ENCODE measurements at regions not wholly inside any gene's neighbourhood (a gene's known extent, or its start where the extent isn't known, plus 50 kb on each side); places are given as distances from the start of the nearest gene placed in this dataset.
A peak's percentile ranks its signal among the peaks of the same experiment; 100 is the strongest.
"Not testable (repeated sequence)": the region's sequence is repeated elsewhere in the genome, so short reads cannot be mapped to it uniquely, and the experiment has no call there.

DNA sequence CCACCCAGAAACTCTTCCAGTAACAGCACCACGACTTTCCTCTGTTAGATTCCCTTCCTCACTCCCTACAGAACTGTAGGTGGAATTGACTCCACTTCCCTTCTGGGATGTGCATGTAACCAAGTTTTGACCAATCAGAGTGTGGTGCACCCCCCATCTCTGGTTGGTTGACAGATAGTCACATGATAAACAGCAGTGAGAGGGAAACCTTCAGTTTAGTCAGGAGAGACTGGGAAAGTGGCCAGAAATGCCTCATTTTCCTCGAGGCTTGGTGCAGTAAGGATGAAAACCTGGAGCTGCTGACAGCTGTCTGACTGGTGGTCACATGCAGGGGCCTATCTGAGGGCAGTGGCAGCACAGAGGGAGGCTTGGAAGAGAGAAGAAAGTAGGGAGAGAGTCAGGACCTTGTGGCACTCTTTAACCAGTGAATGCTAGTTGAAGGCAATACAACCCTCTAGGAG is 67.3 kb upstream of the GRK3 start:
- 27 to 46% (median 33%) methylated on average over 2 of the region's 2 CpGs for WGBS, 3 donors
- H3K27me3 ChIP-seq (ENCODE audit: control insufficient read depth in 3 of 3, insufficient read depth in 3 of 3, low read length in 3 of 3) = peaks cover 0 to 10% (median 0%) of the 10 kb centered on the region in 3 donors
- H3K27ac ChIP-seq (ENCODE audit: low read depth in 1 of 3, low read length in 2 of 3) = no peak overlapping the region
- no peak overlapping the region for H3K4me3 ChIP-seq (ENCODE audit: low read depth in 1 of 3, low read length in 3 of 3)
- no peaks in the 10 kb centered on the region for H3K36me3 ChIP-seq (ENCODE audit: control insufficient read depth in 3 of 3, insufficient read depth in 2 of 3, low read depth in 1 of 3, low read length in 3 of 3)
- no peaks in the 10 kb centered on the region for H3K9me3 ChIP-seq (ENCODE audit: control insufficient read depth in 2 of 2, insufficient read depth in 1 of 2, low read depth in 1 of 2, low read length in 1 of 2)
- FAIRE-seq (no peak), DNase-seq (no peak)
- H3K4me1 ChIP-seq (ENCODE audit: control insufficient read depth in 3 of 3, insufficient read depth in 2 of 3, low read depth in 1 of 3, low read length in 2 of 3) = no peaks in the 10 kb centered on the region

DNA sequence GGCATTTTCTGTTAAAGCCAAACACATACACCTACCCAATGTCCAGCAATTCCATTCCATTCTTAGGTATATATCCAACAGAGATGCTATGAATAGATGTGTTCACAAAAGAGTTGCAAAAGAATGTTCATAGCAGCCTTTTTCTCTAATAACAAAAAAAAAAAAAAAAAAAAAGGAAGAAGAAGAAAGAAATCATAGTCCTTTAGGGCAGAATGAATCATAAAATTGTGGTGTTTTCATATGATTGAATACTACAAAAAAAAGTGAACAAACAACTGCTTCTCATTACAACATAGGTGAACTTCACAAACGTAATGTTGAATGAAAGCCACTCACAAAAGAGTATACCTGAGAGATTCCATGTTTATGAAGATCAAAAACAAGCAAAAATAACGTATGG is 66.8 kb upstream of the GRK3 start:
- no peak for DNase-seq

DNA sequence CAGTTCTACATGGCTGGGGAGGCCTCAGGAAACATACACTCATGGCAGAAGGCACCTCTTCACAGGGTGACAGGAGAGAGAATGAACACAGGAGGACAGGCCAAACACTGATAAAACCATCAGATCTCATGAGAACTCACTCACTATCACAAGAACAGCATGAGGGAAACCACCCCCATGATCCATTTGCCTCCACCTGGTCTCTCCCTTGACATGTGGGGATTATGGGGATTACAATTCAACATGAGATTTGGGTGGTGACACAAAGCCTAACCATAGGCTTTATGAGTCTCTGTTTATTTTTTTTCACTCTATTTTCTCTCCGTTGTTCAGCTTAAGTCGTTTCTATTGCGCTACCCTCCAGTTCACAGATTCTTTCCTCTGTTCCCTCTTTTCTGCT is 63.8 kb upstream of the GRK3 start:
- H3K4me3 ChIP-seq (ENCODE audit: low read depth in 1 of 3, low read length in 3 of 3); FAIRE-seq; H3K27me3 ChIP-seq (ENCODE audit: control insufficient read depth in 3 of 3, insufficient read depth in 3 of 3, low read length in 3 of 3); H3K36me3 ChIP-seq (ENCODE audit: control insufficient read depth in 3 of 3, insufficient read depth in 2 of 3, low read depth in 1 of 3, low read length in 3 of 3); H3K27ac ChIP-seq (ENCODE audit: low read depth in 1 of 3, low read length in 2 of 3); H3K9me3 ChIP-seq (ENCODE audit: control insufficient read depth in 2 of 2, insufficient read depth in 1 of 2, low read depth in 1 of 2, low read length in 1 of 2); DNase-seq; H3K4me1 ChIP-seq (ENCODE audit: control insufficient read depth in 3 of 3, insufficient read depth in 2 of 3, low read depth in 1 of 3, low read length in 2 of 3): not testable (repeated sequence)
- WGBS, 3 donors = 68 to 93% (median 90%) methylated on average over 3 of the region's 3 CpGs

More for the DNA sequence above, 66.8 kb upstream of the GRK3 start:
- no peaks in the 10 kb centered on the region for H3K36me3 ChIP-seq (ENCODE audit: control insufficient read depth in 3 of 3, insufficient read depth in 2 of 3, low read depth in 1 of 3, low read length in 3 of 3)
- H3K4me1 ChIP-seq (ENCODE audit: control insufficient read depth in 3 of 3, insufficient read depth in 2 of 3, low read depth in 1 of 3, low read length in 2 of 3) = no peaks in the 10 kb centered on the region
- H3K9me3 ChIP-seq (ENCODE audit: control insufficient read depth in 2 of 2, insufficient read depth in 1 of 2, low read depth in 1 of 2, low read length in 1 of 2) = no peaks in the 10 kb centered on the region
- H3K27me3 ChIP-seq (ENCODE audit: control insufficient read depth in 3 of 3, insufficient read depth in 3 of 3, low read length in 3 of 3) = peaks cover 0 to 10% (median 0%) of the 10 kb centered on the region in 3 donors
- 49 to 78% (median 53%) methylated on average over 2 of the region's 2 CpGs for WGBS, 3 donors
- no peak for FAIRE-seq
- no peak overlapping the region for H3K4me3 ChIP-seq (ENCODE audit: low read depth in 1 of 3, low read length in 3 of 3)
- no peak overlapping the region for H3K27ac ChIP-seq (ENCODE audit: low read depth in 1 of 3, low read length in 2 of 3)

DNA sequence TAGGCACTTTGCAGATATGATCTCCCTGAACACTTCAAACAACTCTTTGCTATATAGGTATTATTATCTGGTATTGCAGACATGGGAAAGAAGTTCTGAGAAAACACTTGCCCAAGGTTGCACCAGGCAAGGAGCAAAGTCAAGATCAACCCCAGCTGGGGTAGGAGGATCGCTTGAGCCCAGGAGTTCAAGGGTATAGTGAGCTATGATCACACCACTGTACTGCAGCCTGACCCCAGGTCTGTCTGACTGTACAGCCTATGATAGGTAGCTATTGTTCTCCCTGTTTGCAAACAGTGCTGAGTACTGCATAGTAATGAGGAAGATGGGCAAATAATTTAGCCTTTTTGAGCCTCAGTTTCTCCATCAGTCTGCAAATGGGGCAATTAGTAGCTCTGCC is 60.5 kb upstream of the GRK3 start:
- H3K4me3 ChIP-seq (ENCODE audit: low read depth in 1 of 3, low read length in 3 of 3); H3K9me3 ChIP-seq (ENCODE audit: control insufficient read depth in 2 of 2, insufficient read depth in 1 of 2, low read depth in 1 of 2, low read length in 1 of 2); H3K36me3 ChIP-seq (ENCODE audit: control insufficient read depth in 3 of 3, insufficient read depth in 2 of 3, low read depth in 1 of 3, low read length in 3 of 3); FAIRE-seq; H3K27me3 ChIP-seq (ENCODE audit: control insufficient read depth in 3 of 3, insufficient read depth in 3 of 3, low read length in 3 of 3); H3K27ac ChIP-seq (ENCODE audit: low read depth in 1 of 3, low read length in 2 of 3); H3K4me1 ChIP-seq (ENCODE audit: control insufficient read depth in 3 of 3, insufficient read depth in 2 of 3, low read depth in 1 of 3, low read length in 2 of 3): not testable (repeated sequence)
- WGBS, 3 donors = 33 to 75% (median 50%) methylated on average over 1 of the region's 1 CpG
- DNase-seq = peak in 1 of 2 donors; percentile 30

DNA sequence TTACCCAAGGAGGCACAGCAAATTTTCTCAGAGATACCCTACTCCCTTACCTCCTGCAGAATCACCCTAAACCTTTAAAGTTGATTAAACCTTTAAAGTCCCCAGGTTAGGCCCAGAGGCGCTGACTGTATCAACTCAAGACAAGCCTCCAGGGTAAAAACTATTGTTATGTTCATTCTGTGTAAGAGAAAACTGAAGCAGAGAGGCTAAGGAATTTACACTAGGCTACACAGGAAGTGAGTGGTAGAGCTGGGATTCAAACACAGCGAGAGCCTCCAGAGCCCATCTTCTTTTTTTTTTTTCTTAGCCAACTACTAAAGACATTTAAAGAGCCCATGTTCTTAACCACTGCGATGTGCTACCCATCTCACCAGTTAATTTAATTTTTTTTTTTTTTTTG is 56.3 kb upstream of the GRK3 start:
- no peak overlapping the region for H3K27ac ChIP-seq (ENCODE audit: low read depth in 1 of 3, low read length in 2 of 3)
- H3K4me1 ChIP-seq (ENCODE audit: control insufficient read depth in 3 of 3, insufficient read depth in 2 of 3, low read depth in 1 of 3, low read length in 2 of 3) = peaks cover 0 to 2% (median 0%) of the 10 kb centered on the region in 3 donors
- WGBS, 3 donors = 78 to 92% (median 79%) methylated on average over 3 of the region's 3 CpGs
- FAIRE-seq = no peak
- H3K27me3 ChIP-seq (ENCODE audit: control insufficient read depth in 3 of 3, insufficient read depth in 3 of 3, low read length in 3 of 3) = no peaks in the 10 kb centered on the region
- H3K36me3 ChIP-seq (ENCODE audit: control insufficient read depth in 3 of 3, insufficient read depth in 2 of 3, low read depth in 1 of 3, low read length in 3 of 3) = no peaks in the 10 kb centered on the region
- no peak for DNase-seq
- no peak overlapping the region for H3K4me3 ChIP-seq (ENCODE audit: low read depth in 1 of 3, low read length in 3 of 3)
- no peaks in the 10 kb centered on the region for H3K9me3 ChIP-seq (ENCODE audit: control insufficient read depth in 2 of 2, insufficient read depth in 1 of 2, low read depth in 1 of 2, low read length in 1 of 2)

DNA sequence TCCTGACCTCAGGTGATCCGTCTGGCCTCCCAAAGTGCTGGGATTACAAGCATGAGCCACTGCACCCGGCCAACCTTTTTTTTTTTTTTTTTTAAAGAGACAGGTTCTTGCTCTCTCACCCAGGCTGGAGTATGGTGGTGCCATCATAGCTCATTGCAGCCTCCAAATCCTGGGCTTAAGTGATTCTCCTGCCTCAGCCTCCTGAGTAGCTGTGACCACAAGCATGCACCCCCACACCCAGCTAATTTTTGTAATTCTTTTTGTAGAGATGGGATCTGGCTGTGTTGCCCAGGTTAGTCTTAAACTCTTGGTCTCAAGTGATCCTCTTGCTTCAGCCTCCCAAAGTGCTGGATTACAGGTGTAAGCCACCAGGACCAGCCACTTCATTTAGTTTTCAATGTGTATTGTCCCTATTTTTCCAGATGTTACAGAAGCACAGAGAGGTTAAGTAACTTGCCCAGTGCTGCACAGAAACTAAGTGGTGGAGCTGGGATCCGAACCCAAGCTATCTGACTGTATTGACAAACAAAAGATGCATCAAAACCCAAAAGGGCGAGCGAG is 55.6 kb upstream of the GRK3 start:
- no peak for FAIRE-seq

DNA sequence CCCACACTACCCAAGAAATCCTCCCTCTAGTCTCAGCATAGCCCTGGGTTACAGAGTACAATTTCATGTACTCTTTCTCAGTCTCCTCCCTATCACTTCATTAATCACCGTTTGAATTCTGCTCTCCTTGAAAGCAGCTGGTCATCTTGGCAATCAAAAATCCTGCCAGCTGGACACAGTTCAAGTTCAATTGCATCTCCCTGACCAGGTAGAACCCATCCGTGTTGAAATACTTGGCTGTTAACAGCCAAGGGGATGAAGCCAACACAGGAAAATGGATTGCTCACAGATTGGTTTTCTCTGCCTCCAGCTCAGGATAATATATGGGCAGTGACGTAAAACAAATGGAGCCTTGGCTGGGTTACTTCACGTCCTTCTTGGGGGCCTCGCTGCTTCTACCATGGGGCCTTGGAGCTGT is 55.1 kb upstream of the GRK3 start:
- no peaks in the 10 kb centered on the region for H3K36me3 ChIP-seq (ENCODE audit: control insufficient read depth in 3 of 3, insufficient read depth in 2 of 3, low read depth in 1 of 3, low read length in 3 of 3)
- no peaks in the 10 kb centered on the region for H3K9me3 ChIP-seq (ENCODE audit: control insufficient read depth in 2 of 2, insufficient read depth in 1 of 2, low read depth in 1 of 2, low read length in 1 of 2)
- H3K27ac ChIP-seq (ENCODE audit: low read depth in 1 of 3, low read length in 2 of 3) = no peak overlapping the region
- WGBS, 3 donors = 45 to 60% (median 58%) methylated on average over 5 of the region's 5 CpGs
- H3K4me3 ChIP-seq (ENCODE audit: low read depth in 1 of 3, low read length in 3 of 3) = no peak overlapping the region
- peaks cover 0 to 2% (median 0%) of the 10 kb centered on the region in 3 donors for H3K4me1 ChIP-seq (ENCODE audit: control insufficient read depth in 3 of 3, insufficient read depth in 2 of 3, low read depth in 1 of 3, low read length in 2 of 3)
- FAIRE-seq (no peak), DNase-seq (peak in 1 of 2 donors; percentile 64)
- H3K27me3 ChIP-seq (ENCODE audit: control insufficient read depth in 3 of 3, insufficient read depth in 3 of 3, low read length in 3 of 3) = no peaks in the 10 kb centered on the region

More for the DNA sequence above, 55.6 kb upstream of the GRK3 start:
- no peak overlapping the region for H3K27ac ChIP-seq (ENCODE audit: low read depth in 1 of 3, low read length in 2 of 3)
- H3K36me3 ChIP-seq (ENCODE audit: control insufficient read depth in 3 of 3, insufficient read depth in 2 of 3, low read depth in 1 of 3, low read length in 3 of 3) = no peaks in the 10 kb centered on the region
- H3K9me3 ChIP-seq (ENCODE audit: control insufficient read depth in 2 of 2, insufficient read depth in 1 of 2, low read depth in 1 of 2, low read length in 1 of 2) = no peaks in the 10 kb centered on the region
- H3K27me3 ChIP-seq (ENCODE audit: control insufficient read depth in 3 of 3, insufficient read depth in 3 of 3, low read length in 3 of 3) = no peaks in the 10 kb centered on the region
- DNase-seq = no peak
- 62 to 78% (median 75%) methylated on average over 5 of the region's 5 CpGs for WGBS, 3 donors
- H3K4me1 ChIP-seq (ENCODE audit: control insufficient read depth in 3 of 3, insufficient read depth in 2 of 3, low read depth in 1 of 3, low read length in 2 of 3) = peaks cover 0 to 2% (median 0%) of the 10 kb centered on the region in 3 donors
- no peak overlapping the region for H3K4me3 ChIP-seq (ENCODE audit: low read depth in 1 of 3, low read length in 3 of 3)

DNA sequence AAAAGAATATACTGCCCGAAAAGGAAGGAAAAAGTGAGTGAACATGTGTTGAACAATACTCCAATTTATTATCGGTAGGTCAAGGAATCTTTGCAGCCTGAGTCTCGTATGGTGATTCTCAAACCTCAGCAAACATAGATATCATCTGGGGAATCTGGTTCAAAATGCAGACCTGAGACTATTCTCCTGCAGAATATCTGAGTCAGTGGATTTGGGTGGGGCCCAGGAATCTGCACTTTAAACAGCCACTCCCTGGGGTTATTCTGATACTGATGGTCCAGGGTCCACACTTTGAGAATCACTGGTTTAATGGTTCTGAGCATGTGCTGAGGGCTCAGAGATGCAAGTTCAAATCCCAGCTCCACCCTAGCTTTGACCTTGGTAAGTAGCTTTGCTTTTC is 53.6 kb upstream of the GRK3 start:
- H3K4me1 ChIP-seq (ENCODE audit: control insufficient read depth in 3 of 3, insufficient read depth in 2 of 3, low read depth in 1 of 3, low read length in 2 of 3) = peaks cover 0 to 2% (median 0%) of the 10 kb centered on the region in 3 donors
- H3K4me3 ChIP-seq (ENCODE audit: low read depth in 1 of 3, low read length in 3 of 3) = no peak overlapping the region
- H3K36me3 ChIP-seq (ENCODE audit: control insufficient read depth in 3 of 3, insufficient read depth in 2 of 3, low read depth in 1 of 3, low read length in 3 of 3) = no peaks in the 10 kb centered on the region
- peak overlapping the region; percentile 1 to 25 (median 25) for H3K27ac ChIP-seq (ENCODE audit: low read depth in 1 of 3, low read length in 2 of 3)
- FAIRE-seq (no peak), DNase-seq (peak; percentile 78 to 96)
- 15 to 59% (median 39%) methylated on average over 3 of the region's 3 CpGs for WGBS, 3 donors
- no peaks in the 10 kb centered on the region for H3K9me3 ChIP-seq (ENCODE audit: control insufficient read depth in 2 of 2, insufficient read depth in 1 of 2, low read depth in 1 of 2, low read length in 1 of 2)
- H3K27me3 ChIP-seq (ENCODE audit: control insufficient read depth in 3 of 3, insufficient read depth in 3 of 3, low read length in 3 of 3) = no peaks in the 10 kb centered on the region

DNA sequence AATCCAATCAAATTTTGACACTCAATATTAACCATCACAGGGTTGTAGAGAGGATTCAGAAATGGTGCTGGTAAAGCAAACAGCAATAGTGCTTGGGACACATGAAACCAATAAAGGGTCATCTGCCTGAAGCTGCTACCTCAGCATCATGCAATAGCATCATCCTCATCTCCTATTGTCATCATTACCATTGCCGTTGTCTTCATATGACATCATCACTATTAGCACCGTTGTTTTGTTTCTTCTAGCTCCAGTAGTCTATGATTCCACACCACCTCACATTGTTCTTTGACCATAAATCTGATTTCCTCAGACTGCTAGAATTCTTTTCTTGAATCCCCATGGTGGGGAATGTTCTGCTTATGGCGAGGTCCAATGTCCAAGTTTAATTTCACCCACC is 52.8 kb upstream of the GRK3 start:
- H3K36me3 ChIP-seq (ENCODE audit: control insufficient read depth in 3 of 3, insufficient read depth in 2 of 3, low read depth in 1 of 3, low read length in 3 of 3) = no peaks in the 10 kb centered on the region
- H3K27ac ChIP-seq (ENCODE audit: low read depth in 1 of 3, low read length in 2 of 3) = no peak overlapping the region
- H3K27me3 ChIP-seq (ENCODE audit: control insufficient read depth in 3 of 3, insufficient read depth in 3 of 3, low read length in 3 of 3) = no peaks in the 10 kb centered on the region
- FAIRE-seq (no peak), DNase-seq (no peak)
- peaks cover 0 to 2% (median 0%) of the 10 kb centered on the region in 3 donors for H3K4me1 ChIP-seq (ENCODE audit: control insufficient read depth in 3 of 3, insufficient read depth in 2 of 3, low read depth in 1 of 3, low read length in 2 of 3)
- H3K4me3 ChIP-seq (ENCODE audit: low read depth in 1 of 3, low read length in 3 of 3) = no peak overlapping the region
- 88 to 95% (median 94%) methylated on average over 3 of the region's 3 CpGs for WGBS, 3 donors
- H3K9me3 ChIP-seq (ENCODE audit: control insufficient read depth in 2 of 2, insufficient read depth in 1 of 2, low read depth in 1 of 2, low read length in 1 of 2) = no peaks in the 10 kb centered on the region
